Sigmoid colon (tissue), 6 donors: ENCODE measurements at regions not wholly inside any gene's neighbourhood (a gene's known extent, or its start where the extent isn't known, plus 50 kb on each side); places are given as distances from the start of the nearest gene placed in this dataset.
A peak's percentile ranks its signal among the peaks of the same experiment; 100 is the strongest.
"Not testable (repeated sequence)": the region's sequence is repeated elsewhere in the genome, so short reads cannot be mapped to it uniquely, and the experiment has no call there.

Experiments used
- DNase-seq: peaks from one replicate; pipeline ENCODE4 v3.0.0-alpha.2; 2019
- H3K27ac ChIP-seq, 4 donors: fragments of 200-600 bp; sonication (generic); one replicate each; pipeline ENCODE4 v1.5.1; 2016 to 2019; ENCODE audit warnings: mild to moderate bottlenecking in 1 of 4
- H3K27me3 ChIP-seq, 3 donors: fragments of 200-600 bp; sonication (generic); one replicate each; pipeline ENCODE4 v1.5.1; 2019; ENCODE audit warnings: mild to moderate bottlenecking in 1 of 3
- H3K36me3 ChIP-seq, 4 donors: fragments of 200-600 bp; sonication (generic); one replicate each; pipeline ENCODE4 v1.5.1; 2016 to 2019
- H3K4me1 ChIP-seq, 4 donors: fragments of 200-600 bp; sonication (generic); one replicate each; pipeline ENCODE4 v1.5.1; 2017 to 2019
- H3K4me3 ChIP-seq, 4 donors: fragments of 200-600 bp; sonication (generic); one replicate each; pipeline ENCODE4 v1.5.1; 2017 to 2019; ENCODE audit warnings: mild to moderate bottlenecking in 2 of 4, moderate library complexity in 1 of 4
- H3K9me3 ChIP-seq, 4 donors: fragments of 200-600 bp in 3 of 4; sonication (generic) in 3 of 4; one replicate each; pipeline versions ENCODE4 v1.5.1 to v1.6.1; 2013 to 2019
- EP300 ChIP-seq, 4 donors: sonication (generic); formaldehyde crosslinking; IDR thresholded peaks; one replicate each; pipeline ENCODE4 v1.6.1; 2017; ENCODE audit warnings: antibody characterized with exemption in 4 of 4
- POLR2A ChIP-seq, 2 donors: fragments of 450-650 bp; IDR thresholded peaks; one replicate each; pipeline ENCODE4 v1.6.1; 2016; ENCODE audit warnings: antibody characterized with exemption in 2 of 2, mild to moderate bottlenecking in 2 of 2, moderate library complexity in 2 of 2
- POLR2AphosphoS5 ChIP-seq, 4 donors: sonication (generic); formaldehyde crosslinking; IDR thresholded peaks; one replicate each; pipeline ENCODE4 v1.6.1; 2017; ENCODE audit warnings: antibody characterized with exemption in 4 of 4
- WGBS, 2 donors: extraction: QIAGEN DNeasy Blood & Tissue Kit; methylation state at CpG; one replicate each; pipeline ENCODE4 v1.1.7; 2013; 5-methylcytosine and 5-hydroxymethylcytosine counted together
- intact Hi-C: fragments of 100-400 bp; cut with DNase I; formaldehyde crosslinking; loops from one replicate; pipeline ENCODE4 v1.15.1; 2023
- TF ChIP-seq, protein P1 (sequence below), 4 experiments: fragments of 450-650 bp in 3 of 4; fragments of 200-600 bp in 1 of 4; IDR thresholded peaks; one replicate each; pipeline ENCODE4 v1.5.1; 2016 to 2019; ENCODE audit warnings: antibody characterized with exemption in 4 of 4, mild to moderate bottlenecking in 3 of 4, moderate library complexity in 2 of 4
- donor health status: healthy with polysubstance abuse.
- donor health status: healthy.

GRCh38 chr16:27638833-27639560 lies 89.1 kb downstream of the KATNIP start:
- 40 to 69% methylated on average over 15 of the region's 15 CpGs for WGBS, 2 donors
- DNase-seq: no peak
- TF ChIP-seq, protein P1, sequence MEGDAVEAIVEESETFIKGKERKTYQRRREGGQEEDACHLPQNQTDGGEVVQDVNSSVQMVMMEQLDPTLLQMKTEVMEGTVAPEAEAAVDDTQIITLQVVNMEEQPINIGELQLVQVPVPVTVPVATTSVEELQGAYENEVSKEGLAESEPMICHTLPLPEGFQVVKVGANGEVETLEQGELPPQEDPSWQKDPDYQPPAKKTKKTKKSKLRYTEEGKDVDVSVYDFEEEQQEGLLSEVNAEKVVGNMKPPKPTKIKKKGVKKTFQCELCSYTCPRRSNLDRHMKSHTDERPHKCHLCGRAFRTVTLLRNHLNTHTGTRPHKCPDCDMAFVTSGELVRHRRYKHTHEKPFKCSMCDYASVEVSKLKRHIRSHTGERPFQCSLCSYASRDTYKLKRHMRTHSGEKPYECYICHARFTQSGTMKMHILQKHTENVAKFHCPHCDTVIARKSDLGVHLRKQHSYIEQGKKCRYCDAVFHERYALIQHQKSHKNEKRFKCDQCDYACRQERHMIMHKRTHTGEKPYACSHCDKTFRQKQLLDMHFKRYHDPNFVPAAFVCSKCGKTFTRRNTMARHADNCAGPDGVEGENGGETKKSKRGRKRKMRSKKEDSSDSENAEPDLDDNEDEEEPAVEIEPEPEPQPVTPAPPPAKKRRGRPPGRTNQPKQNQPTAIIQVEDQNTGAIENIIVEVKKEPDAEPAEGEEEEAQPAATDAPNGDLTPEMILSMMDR (IDR thresholded peaks at IDR 0.05): no peak
- TF ChIP-seq POLR2A (IDR thresholded peaks at IDR 0.05) (no peak), POLR2AphosphoS5 (IDR thresholded peaks at IDR 0.05) (no peak)
- Histone ChIP-seq H3K36me3 (no peaks in the 10 kb centered on the region), H3K27me3 (no peaks in the 10 kb centered on the region), H3K4me1 (no peaks in the 10 kb centered on the region), H3K9me3 (no peaks in the 10 kb centered on the region), H3K27ac (no peak overlapping the region), H3K4me3 (no peak overlapping the region)
- intact Hi-C loops: no loop called here

DNA sequence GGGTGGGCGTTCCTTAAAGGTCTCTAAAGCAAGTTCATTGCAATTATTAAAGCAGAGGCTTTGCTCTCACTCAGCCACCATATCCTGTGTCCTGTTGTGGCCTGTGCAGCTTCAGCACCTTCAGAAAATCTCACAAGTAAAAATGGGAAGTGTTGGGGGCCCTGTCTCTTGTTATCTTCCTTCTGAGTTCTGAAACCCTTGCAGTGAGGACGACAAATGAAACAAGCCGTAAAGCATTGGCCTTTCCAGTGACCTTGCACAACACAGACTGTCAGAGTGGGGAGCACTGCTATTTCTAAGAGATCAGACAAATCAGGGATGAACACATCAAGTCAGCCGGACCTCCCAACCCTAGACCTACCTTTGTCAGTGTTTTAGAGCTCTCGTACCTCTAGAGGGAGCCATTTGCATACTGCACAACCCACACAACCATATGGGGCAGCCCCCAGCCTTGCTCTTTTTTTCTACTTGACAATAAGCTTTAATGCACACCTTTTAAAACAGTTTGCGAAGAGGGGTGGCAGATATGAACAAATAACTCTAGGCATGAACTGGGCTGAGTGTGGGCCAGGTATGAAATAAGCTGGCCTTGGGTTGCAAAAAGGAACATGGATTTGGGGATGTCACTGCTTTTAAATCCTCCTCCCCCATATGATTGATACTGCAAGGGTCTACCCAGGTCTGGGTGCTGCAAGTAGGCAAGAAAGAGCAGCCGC lies 89.8 kb downstream of the KATNIP start:
- no peaks in the 10 kb centered on the region for H3K4me1 ChIP-seq
- no peak for DNase-seq
- no peaks in the 10 kb centered on the region for H3K36me3 ChIP-seq
- no peak for TF ChIP-seq POLR2A (IDR thresholded peaks at IDR 0.05)
- TF ChIP-seq, protein P1 (IDR thresholded peaks at IDR 0.05): peak in 1 of 4 experiments; percentile 34
- intact Hi-C loops: no loop called here
- H3K4me3 ChIP-seq: no peak overlapping the region
- WGBS, 2 donors: 59 to 63% methylated on average over 7 of the region's 7 CpGs
- no peak overlapping the region for H3K27ac ChIP-seq
- H3K9me3 ChIP-seq: no peaks in the 10 kb centered on the region
- H3K27me3 ChIP-seq: no peaks in the 10 kb centered on the region

DNA sequence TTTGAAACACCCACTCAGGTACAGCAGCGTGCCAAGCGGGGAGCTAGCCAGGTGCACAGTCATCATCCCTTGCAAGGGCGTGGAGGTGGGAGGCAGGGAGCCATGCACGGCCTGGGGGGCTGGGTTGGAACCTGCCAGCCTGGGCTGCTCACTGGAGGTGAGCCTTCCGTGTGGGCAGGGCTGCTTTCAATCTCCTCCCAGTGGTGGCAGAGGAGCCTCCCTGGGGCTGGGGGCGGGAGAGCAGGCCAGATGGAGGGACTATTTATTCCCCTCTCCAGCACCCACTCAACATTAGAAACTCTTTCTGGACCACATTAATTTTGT lies 90.3 kb downstream of the KATNIP start:
- Histone ChIP-seq H3K27ac (no peak overlapping the region), H3K9me3 (no peaks in the 10 kb centered on the region), H3K4me3 (no peak overlapping the region), H3K27me3 (no peaks in the 10 kb centered on the region), H3K36me3 (no peaks in the 10 kb centered on the region), H3K4me1 (no peaks in the 10 kb centered on the region)
- intact Hi-C loops: no loop called here
- DNase-seq: no peak
- TF ChIP-seq POLR2A (IDR thresholded peaks at IDR 0.05) (no peak), EP300 (IDR thresholded peaks at IDR 0.05) (no peak), POLR2AphosphoS5 (IDR thresholded peaks at IDR 0.05) (no peak)
- TF ChIP-seq, protein P1 (IDR thresholded peaks at IDR 0.05): no peak
- WGBS, 2 donors: 58 to 79% methylated on average over 6 of the region's 6 CpGs

DNA sequence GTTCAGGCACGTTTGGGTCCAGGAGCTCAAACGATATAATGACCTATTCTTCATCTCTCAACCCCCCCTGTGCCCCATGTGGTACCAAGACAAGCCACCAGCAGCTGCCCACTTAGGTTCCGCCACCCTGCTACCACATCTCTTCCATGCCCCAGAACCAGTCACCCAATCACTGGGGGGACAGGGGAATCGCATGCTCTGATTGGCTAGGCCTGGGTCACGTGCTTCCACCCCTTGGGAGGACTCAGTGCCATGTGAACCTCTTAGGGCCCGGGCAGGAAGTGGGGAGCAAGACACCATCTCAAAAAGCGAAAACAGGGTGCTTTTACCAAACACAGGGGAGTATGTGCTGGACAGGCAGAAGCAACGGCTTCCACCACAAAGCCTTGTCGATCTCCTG lies 91.3 kb downstream of the KATNIP start:
- 94 to 96% methylated on average over 9 of the region's 9 CpGs for WGBS, 2 donors
- H3K4me3 ChIP-seq: no peak overlapping the region
- no peak for DNase-seq
- H3K4me1 ChIP-seq: no peaks in the 10 kb centered on the region
- H3K27me3 ChIP-seq: no peaks in the 10 kb centered on the region
- no peak overlapping the region for H3K27ac ChIP-seq
- intact Hi-C loops: no loop called here
- TF ChIP-seq EP300 (IDR thresholded peaks at IDR 0.05) (no peak), POLR2A (IDR thresholded peaks at IDR 0.05) (no peak), POLR2AphosphoS5 (IDR thresholded peaks at IDR 0.05) (no peak)
- TF ChIP-seq, protein P1 (IDR thresholded peaks at IDR 0.05): no peak
- H3K9me3 ChIP-seq: no peaks in the 10 kb centered on the region
- no peaks in the 10 kb centered on the region for H3K36me3 ChIP-seq

- H3K27ac ChIP-seq, H3K4me1 ChIP-seq, intact Hi-C loops, DNase-seq, H3K36me3 ChIP-seq, H3K9me3 ChIP-seq, H3K27me3 ChIP-seq, H3K4me3 ChIP-seq: not testable (repeated sequence)
- 96 to 97% methylated on average over 10 of the region's 10 CpGs for WGBS, 2 donors
These were observed 91.9 kb downstream of the KATNIP start for GRCh38 chr16:27641734-27642415.
